ENCODE measurements at regions not wholly inside any gene's neighbourhood (a gene's known extent, or its start where the extent isn't known, plus 50 kb on each side); places are given as distances from the start of the nearest gene placed in this dataset.

- H3K79me2 ChIP-seq (ENCODE audit: control insufficient read depth, insufficient read depth, low read length): no peaks in the 10 kb centered on the region
- TF ChIP-seq NR2C1 (IDR thresholded peaks at IDR 0.05) (no peak), NR2C1 (tag; IDR thresholded peaks at IDR 0.05) (no peak), NFIX (CRISPR knock-in tag; IDR thresholded peaks at IDR 0.05; ENCODE audit: low read depth) (no peak), SFPQ (IDR thresholded peaks at IDR 0.05; ENCODE audit: low read depth, low read length) (no peak), HNRNPL (IDR thresholded peaks at IDR 0.05; ENCODE audit: low read depth, low read length) (no peak), ASH1L (IDR thresholded peaks at IDR 0.05; ENCODE audit: borderline replicate concordance, low read depth, partially characterized antibody) (no peak), SNAPC5 (CRISPR knock-in tag; IDR thresholded peaks at IDR 0.05) (no peak), FOXP1 (CRISPR knock-in tag; IDR thresholded peaks at IDR 0.05) (no peak), MAFK (IDR thresholded peaks at IDR 0.05; ENCODE audit: low read length) (no peak), TCF7L2 (IDR thresholded peaks at IDR 0.05; ENCODE audit: low read depth, low read length) (no peak), SETDB1 (IDR thresholded peaks at IDR 0.05; ENCODE audit: low read length) (no peak), FOXK1 (CRISPR knock-in tag; IDR thresholded peaks at IDR 0.05; ENCODE audit: borderline replicate concordance) (no peak), ZFP36 (IDR thresholded peaks at IDR 0.05; ENCODE audit: low read depth, low read length, partially characterized antibody) (no peak), ZNF586 (CRISPR knock-in tag; conservative IDR thresholded peaks at IDR 0.05) (no peak), FOXM1 (IDR thresholded peaks at IDR 0.05; ENCODE audit: low read depth) (no peak), FOXM1 (CRISPR knock-in tag; IDR thresholded peaks at IDR 0.05; ENCODE audit: low read depth) (no peak), HDAC3 (IDR thresholded peaks at IDR 0.05; ENCODE audit: borderline replicate concordance, partially characterized antibody) (no peak)
- TF ChIP-seq, protein P1, sequence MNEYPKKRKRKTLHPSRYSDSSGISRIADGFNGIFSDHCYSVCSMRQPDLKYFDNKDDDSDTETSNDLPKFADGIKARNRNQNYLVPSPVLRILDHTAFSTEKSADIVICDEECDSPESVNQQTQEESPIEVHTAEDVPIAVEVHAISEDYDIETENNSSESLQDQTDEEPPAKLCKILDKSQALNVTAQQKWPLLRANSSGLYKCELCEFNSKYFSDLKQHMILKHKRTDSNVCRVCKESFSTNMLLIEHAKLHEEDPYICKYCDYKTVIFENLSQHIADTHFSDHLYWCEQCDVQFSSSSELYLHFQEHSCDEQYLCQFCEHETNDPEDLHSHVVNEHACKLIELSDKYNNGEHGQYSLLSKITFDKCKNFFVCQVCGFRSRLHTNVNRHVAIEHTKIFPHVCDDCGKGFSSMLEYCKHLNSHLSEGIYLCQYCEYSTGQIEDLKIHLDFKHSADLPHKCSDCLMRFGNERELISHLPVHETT (CRISPR knock-in tag; conservative IDR thresholded peaks at IDR 0.05 in 1 of 2, IDR thresholded peaks at IDR 0.05 in 1 of 2): no peak
- TF ChIP-seq, protein P2, sequence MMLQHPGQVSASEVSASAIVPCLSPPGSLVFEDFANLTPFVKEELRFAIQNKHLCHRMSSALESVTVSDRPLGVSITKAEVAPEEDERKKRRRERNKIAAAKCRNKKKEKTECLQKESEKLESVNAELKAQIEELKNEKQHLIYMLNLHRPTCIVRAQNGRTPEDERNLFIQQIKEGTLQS (IDR thresholded peaks at IDR 0.05): no peak
- TF ChIP-seq, protein P2 (CRISPR knock-in tag; conservative IDR thresholded peaks at IDR 0.05): no peak
- DNase-seq (ENCODE audit: extremely low read depth in 1 of 4, low spot score in 3 of 4) (no peak), FAIRE-seq (no peak), ATAC-seq (no peak)
- no peak overlapping the region for H3K9ac ChIP-seq (ENCODE audit: insufficient read depth in 1 of 2, low read depth in 2 of 2, low read length in 2 of 2)
- H3K27ac ChIP-seq (ENCODE audit: extremely low read depth, low read depth, low read length): no peak overlapping the region
- no peaks in the 10 kb centered on the region for H3K4me1 ChIP-seq (replicated peaks in 1 of 2; ENCODE audit: control insufficient read depth in 2 of 2, insufficient read depth in 2 of 2, low read length in 2 of 2)
- no peaks in the 10 kb centered on the region for H3K27me3 ChIP-seq (ENCODE audit: control insufficient read depth in 2 of 2, insufficient read depth in 2 of 2, low read length in 2 of 2)
- CTCF ChIA-PET (ENCODE audit: low intra/inter-chr PET ratio): no interaction called here
- WGBS (ENCODE audit: insufficient coverage, low coverage, missing lambda C conversion rate): 0% methylated on average over 4 of the region's 4 CpGs
- no peaks in the 10 kb centered on the region for H3K9me1 ChIP-seq (ENCODE audit: control insufficient read depth, insufficient read depth, low read length)
- no peaks in the 10 kb centered on the region for H3K36me3 ChIP-seq (ENCODE audit: control insufficient read depth, insufficient read depth, low read length)
- POLR2A ChIA-PET: no interaction called here
- intact Hi-C loops (cut with micrococcal nuclease) (no loop called here), in situ Hi-C loops (cut with MboI) (no loop called here)
- H2AFZ ChIP-seq (ENCODE audit: low read depth, low read length): no peak overlapping the region
- H3K4me2 ChIP-seq (ENCODE audit: insufficient read depth, low read length): no peak overlapping the region
- H3K4me3 ChIP-seq: no peak overlapping the region
- no peaks in the 10 kb centered on the region for H3K9me3 ChIP-seq (replicated peaks; ENCODE audit: control insufficient read depth, insufficient read depth, low read depth, low read length)
- no peaks in the 10 kb centered on the region for H4K20me1 ChIP-seq (replicated peaks; ENCODE audit: control insufficient read depth, insufficient read depth, low read length)
- BruUV-seq (replicated peaks): no TSS peak
Measured at GRCh38 chr7:42414941-42415505, 178.0 kb upstream of the GLI3 start.

All from K562 (cell line).